Stomach (tissue), 4 donors: ENCODE measurements at regions not wholly inside any gene's neighbourhood (a gene's known extent, or its start where the extent isn't known, plus 50 kb on each side); places are given as distances from the start of the nearest gene placed in this dataset.

Experiments used
- CTCF ChIP-seq, 7 experiments: fragments of 450-650 bp in 4 of 7; fragments of 200-600 bp in 3 of 7; sonication (generic) in 3 of 7; IDR thresholded peaks; one replicate each; pipeline ENCODE4 v1.5.1; 2016 to 2019; ENCODE audit warnings: antibody characterized with exemption in 7 of 7, control low read depth in 2 of 7, mild to moderate bottlenecking in 1 of 7
- POLR2AphosphoS5 ChIP-seq, 3 donors: sonication (generic); formaldehyde crosslinking; IDR thresholded peaks; one replicate each; pipeline ENCODE4 v1.6.1; 2016; ENCODE audit warnings: antibody characterized with exemption in 3 of 3

GRCh38 chr2:37770797-37771196, 99.4 kb upstream of the CDC42EP3 start:
- TF ChIP-seq CTCF (IDR thresholded peaks at IDR 0.05) (no peak), POLR2AphosphoS5 (IDR thresholded peaks at IDR 0.05) (no peak)
